ENCODE measurements at regions not wholly inside any gene's neighbourhood (a gene's known extent, or its start where the extent isn't known, plus 50 kb on each side); places are given as distances from the start of the nearest gene placed in this dataset.

DNA sequence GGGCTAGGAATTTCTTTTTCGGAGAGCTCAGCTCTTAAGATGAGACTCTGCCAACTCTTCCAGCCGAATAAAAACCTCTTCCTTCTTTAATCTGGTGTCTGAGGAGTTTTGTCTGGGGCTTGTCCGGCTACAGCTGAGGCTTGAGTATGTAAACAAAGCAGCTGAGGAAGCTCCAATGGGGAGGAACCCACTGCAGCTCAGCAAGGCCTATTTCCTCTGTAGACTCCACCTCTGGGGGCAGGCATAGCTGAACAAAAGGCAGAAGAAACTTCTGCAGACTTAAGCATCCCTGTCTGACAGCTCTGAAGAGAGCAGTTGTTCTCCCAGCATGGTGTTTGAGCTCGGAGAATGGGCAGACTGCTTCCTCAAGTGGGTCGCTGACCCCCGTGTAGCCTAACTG lies 838.7 kb downstream of the CCDC85A start:
- TF ChIP-seq, protein P1, sequence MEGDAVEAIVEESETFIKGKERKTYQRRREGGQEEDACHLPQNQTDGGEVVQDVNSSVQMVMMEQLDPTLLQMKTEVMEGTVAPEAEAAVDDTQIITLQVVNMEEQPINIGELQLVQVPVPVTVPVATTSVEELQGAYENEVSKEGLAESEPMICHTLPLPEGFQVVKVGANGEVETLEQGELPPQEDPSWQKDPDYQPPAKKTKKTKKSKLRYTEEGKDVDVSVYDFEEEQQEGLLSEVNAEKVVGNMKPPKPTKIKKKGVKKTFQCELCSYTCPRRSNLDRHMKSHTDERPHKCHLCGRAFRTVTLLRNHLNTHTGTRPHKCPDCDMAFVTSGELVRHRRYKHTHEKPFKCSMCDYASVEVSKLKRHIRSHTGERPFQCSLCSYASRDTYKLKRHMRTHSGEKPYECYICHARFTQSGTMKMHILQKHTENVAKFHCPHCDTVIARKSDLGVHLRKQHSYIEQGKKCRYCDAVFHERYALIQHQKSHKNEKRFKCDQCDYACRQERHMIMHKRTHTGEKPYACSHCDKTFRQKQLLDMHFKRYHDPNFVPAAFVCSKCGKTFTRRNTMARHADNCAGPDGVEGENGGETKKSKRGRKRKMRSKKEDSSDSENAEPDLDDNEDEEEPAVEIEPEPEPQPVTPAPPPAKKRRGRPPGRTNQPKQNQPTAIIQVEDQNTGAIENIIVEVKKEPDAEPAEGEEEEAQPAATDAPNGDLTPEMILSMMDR (IDR thresholded peaks at IDR 0.05): no peak
- no peak for TF ChIP-seq POLR2A (IDR thresholded peaks at IDR 0.05)
